ENCODE measurements at regions not wholly inside any gene's neighbourhood (a gene's known extent, or its start where the extent isn't known, plus 50 kb on each side); places are given as distances from the start of the nearest gene placed in this dataset.
"Not testable (repeated sequence)": the region's sequence is repeated elsewhere in the genome, so short reads cannot be mapped to it uniquely, and the experiment has no call there.

DNA sequence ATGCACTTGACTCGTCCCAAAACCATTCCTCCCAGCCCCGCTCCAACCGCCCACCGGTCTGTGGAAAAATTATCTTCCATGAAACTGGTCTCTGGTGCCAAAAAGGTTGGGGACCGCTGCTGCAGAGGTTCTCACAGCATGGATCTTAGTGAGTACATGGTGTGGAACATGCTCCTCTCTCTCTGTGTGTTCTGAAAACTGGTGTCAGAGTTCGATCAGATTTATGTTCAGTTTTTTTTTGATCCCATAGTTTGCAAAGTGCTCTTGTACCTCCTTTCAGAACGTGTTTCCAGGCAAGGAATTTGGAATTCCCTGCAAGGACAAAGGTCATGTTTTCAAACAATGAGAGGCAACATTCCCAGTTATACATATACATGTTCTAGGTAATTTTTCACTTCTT, 61.2 kb upstream of the FAM171A1 start:
- TF ChIP-seq, protein P1, sequence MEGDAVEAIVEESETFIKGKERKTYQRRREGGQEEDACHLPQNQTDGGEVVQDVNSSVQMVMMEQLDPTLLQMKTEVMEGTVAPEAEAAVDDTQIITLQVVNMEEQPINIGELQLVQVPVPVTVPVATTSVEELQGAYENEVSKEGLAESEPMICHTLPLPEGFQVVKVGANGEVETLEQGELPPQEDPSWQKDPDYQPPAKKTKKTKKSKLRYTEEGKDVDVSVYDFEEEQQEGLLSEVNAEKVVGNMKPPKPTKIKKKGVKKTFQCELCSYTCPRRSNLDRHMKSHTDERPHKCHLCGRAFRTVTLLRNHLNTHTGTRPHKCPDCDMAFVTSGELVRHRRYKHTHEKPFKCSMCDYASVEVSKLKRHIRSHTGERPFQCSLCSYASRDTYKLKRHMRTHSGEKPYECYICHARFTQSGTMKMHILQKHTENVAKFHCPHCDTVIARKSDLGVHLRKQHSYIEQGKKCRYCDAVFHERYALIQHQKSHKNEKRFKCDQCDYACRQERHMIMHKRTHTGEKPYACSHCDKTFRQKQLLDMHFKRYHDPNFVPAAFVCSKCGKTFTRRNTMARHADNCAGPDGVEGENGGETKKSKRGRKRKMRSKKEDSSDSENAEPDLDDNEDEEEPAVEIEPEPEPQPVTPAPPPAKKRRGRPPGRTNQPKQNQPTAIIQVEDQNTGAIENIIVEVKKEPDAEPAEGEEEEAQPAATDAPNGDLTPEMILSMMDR (conservative IDR thresholded peaks at IDR 0.05; ENCODE audit: low read depth, low read length): no peak
- no peak for DNase-seq (ENCODE audit: low read depth)

DNA sequence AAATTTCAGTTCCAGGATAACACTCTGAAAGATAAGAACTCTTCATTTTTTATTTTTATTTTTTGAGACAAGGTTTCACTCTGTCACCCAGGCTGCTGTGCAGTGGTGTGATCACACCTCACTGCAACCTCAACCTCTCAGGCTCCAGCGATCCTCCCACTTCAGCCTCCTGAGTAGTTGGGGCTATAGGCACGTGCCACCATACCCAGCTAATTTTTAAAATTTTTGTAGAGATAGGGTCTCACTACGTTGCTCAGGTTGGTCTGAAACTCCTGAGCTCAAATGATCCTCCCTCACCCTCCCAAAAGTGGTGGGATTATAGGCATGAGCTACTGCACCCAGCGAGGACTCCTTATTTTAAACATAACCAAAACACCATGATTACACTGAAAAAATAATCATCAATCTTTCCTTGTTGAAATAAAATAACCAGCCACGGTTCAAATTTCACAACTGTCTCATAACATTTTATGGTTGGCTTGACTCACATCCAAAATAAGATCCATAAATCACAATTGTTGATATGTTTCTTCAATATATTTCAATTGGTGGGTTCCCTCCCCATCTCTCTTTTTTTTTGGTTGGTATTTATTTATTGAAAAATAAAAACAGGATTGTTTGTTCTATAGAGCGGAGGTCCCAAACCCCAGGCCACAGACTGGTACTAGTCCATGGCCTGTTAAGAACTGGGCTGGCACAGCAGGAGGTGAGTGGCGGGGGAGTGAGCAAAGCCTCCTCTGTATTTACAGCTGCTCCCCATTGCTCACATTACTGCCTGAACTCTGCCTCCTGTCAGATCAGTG, 60.1 kb upstream of the FAM171A1 start:
- TF ChIP-seq, protein P1 (conservative IDR thresholded peaks at IDR 0.05; ENCODE audit: low read depth, low read length): no peak
- H3K4me3 ChIP-seq (ENCODE audit: low read depth, low read length): no peak overlapping the region
- no peak for DNase-seq (ENCODE audit: low read depth)

More for the DNA sequence above, 61.2 kb upstream of the FAM171A1 start:
- H3K4me3 ChIP-seq (ENCODE audit: low read depth, low read length): no peak overlapping the region

DNA sequence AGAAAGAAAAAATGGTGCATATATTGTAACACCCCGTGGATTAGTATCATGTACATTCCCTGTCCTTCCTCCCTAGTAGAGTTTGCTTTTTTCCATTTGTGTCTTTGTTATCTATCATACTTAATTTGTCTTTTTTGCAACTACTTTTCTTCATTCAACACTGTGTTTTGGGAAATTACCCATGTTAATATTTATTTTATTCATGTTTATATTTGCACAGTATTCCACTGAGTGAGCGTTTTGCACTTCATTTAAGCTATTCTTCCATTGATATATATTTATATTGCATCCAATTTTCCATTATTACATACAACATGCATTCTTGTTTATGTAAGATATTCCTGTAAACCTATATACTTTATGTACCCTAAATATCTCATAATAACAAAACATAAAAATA, 57.6 kb upstream of the FAM171A1 start:
- no peak overlapping the region for H3K4me3 ChIP-seq (ENCODE audit: low read depth, low read length)
- TF ChIP-seq, protein P1 (conservative IDR thresholded peaks at IDR 0.05; ENCODE audit: low read depth, low read length): no peak
- no peak for DNase-seq (ENCODE audit: low read depth)

DNA sequence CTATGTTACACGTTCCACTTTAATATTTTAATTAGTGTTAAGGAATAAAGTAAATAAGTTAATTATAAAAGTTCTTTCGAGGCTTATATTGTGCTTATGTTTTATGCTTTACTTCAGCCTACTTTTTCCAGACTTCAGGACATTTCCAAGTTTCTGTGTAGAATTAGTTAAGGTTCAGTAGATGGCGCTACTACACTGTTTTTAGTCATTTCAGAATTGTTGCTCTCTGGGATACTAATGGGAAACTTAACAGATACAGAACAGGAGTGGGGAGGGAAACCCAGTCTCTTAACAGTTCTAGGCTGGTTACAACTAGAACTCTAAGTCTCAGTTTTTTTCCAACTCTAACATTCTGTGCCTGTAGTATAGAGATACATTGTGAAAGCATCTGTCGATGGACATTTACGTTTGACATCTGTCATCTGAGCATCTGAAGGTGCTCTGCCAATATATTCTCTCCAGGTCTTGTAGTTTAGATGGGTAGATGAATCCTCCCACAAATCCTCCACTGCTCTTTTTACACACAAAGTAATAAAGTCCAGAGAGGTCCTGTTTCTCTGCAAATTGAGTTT, 56.8 kb upstream of the FAM171A1 start:
- no peak overlapping the region for H3K4me3 ChIP-seq (ENCODE audit: low read depth, low read length)
- DNase-seq (ENCODE audit: low read depth): peak; percentile 80
- TF ChIP-seq, protein P1 (conservative IDR thresholded peaks at IDR 0.05; ENCODE audit: low read depth, low read length): peak; percentile 62

DNA sequence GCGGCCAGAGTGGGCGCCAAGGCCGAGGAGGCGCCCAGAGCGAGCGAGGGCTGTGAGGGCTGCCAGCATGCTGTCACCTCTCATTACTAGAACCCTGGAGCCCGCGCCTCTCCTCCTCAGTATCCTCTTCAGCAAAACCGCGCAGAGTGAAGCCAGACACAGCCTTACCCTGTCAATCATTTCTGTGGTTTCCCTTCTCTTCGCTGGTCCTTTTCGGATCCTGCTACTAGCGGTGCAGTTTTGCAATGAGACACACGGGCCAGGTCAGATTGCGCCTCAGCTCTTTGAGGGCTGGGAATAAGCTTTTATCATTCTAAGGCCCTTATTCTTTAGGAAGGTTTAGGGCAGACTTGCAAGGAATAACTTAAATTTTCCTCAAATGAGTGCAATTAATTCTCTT, 55.5 kb upstream of the FAM171A1 start:
- TF ChIP-seq, protein P1 (conservative IDR thresholded peaks at IDR 0.05; ENCODE audit: low read depth, low read length): no peak
- H3K4me3 ChIP-seq (ENCODE audit: low read depth, low read length): no peak overlapping the region
- no peak for DNase-seq (ENCODE audit: low read depth)

DNA sequence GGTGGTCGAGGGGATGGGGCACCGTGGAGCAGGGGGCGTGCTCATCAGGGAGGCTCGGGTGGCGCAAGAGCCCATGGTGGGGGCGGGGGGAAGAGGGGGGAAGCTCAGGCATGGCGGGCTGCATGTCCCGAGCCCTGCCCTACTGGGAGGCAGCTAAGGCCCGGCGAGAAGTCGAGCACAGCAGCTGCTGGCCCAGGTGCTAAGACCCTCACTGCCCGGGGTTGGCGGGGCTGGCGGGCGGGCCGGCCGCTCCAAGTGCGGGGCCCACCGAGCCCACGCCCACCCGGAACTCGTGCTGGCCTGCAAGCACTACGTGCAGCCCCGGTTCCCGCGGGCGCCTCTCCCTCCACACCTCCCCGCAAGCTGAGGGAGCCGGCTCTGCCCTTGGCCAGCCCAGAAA, 55.0 kb upstream of the FAM171A1 start:
- no peak overlapping the region for H3K4me3 ChIP-seq (ENCODE audit: low read depth, low read length)
- TF ChIP-seq, protein P1 (conservative IDR thresholded peaks at IDR 0.05; ENCODE audit: low read depth, low read length): no peak
- no peak for DNase-seq (ENCODE audit: low read depth)

DNA sequence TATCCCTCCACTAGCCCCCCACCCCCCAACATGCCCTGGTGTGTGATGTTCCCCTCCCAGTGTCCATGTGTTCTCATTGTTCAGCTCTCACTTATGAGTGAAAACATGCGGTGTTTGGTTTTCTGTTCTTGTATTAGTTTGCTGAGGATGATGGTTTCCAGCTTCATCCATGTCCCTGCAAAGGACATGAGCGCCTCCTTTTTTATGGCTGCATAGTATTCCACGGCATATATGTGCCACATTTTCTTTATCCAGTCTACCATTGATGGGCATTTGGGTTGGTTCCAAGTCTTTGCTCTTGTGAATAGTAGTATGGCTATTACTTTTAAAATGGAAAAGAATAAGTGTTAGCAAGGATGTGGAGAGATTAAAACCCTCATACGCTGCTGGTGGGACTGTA, 50.8 kb upstream of the FAM171A1 start:
- DNase-seq (ENCODE audit: low read depth): not testable (repeated sequence)

More for the DNA sequence above, 50.8 kb upstream of the FAM171A1 start:
- not testable (repeated sequence) for H3K4me3 ChIP-seq (ENCODE audit: low read depth, low read length)

Data from choroid plexus epithelial cell (primary cell).